ENCODE measurements at regions not wholly inside any gene's neighbourhood (a gene's known extent, or its start where the extent isn't known, plus 50 kb on each side); places are given as distances from the start of the nearest gene placed in this dataset.

GRCh38 chr20:48180618-48181017, 395.3 kb upstream of the SULF2 start:
- TF ChIP-seq CTCF (conservative IDR thresholded peaks at IDR 0.05) (no peak), ZFX (IDR thresholded peaks at IDR 0.05) (no peak)

Data from C4-2B (cell line).